CD4-positive, CD25-positive, alpha-beta regulatory T cell (primary cell): ENCODE measurements at regions not wholly inside any gene's neighbourhood (a gene's known extent, or its start where the extent isn't known, plus 50 kb on each side); places are given as distances from the start of the nearest gene placed in this dataset.
A peak's percentile ranks its signal among the peaks of the same experiment; 100 is the strongest.

Experiments
- ATAC-seq, 2 donors: fragments of 150-1000 bp; cut with Tn5 transposase; one replicate each; pipeline ENCODE4 v1.10.0; 2021; ENCODE audit warnings: low read depth in 2 of 2, moderate number of reproducible peaks in 2 of 2, moderate library complexity in 1 of 2
- DNase-seq, 3 donors: peaks; one replicate each; pipeline versions ENCODE4 v3.0.0 to v3.0.0-alpha.2; 2012 to 2022; ENCODE audit warnings: mixed read lengths in 1 of 3
- H3K27ac ChIP-seq: one replicate; pipeline ENCODE4 v1.7.0; 2013; ENCODE audit warnings: mild to moderate bottlenecking, low read length; ENCODE audit not compliant: insufficient read depth, poor library complexity, severe bottlenecking
- H3K27me3 ChIP-seq: one replicate; pipeline ENCODE4 v1.7.0; 2013; ENCODE audit warnings: low read length; ENCODE audit not compliant: control insufficient read depth, insufficient read depth
- H3K36me3 ChIP-seq: one replicate; pipeline ENCODE4 v1.7.0; 2013; ENCODE audit warnings: mild to moderate bottlenecking, low read length, moderate library complexity; ENCODE audit not compliant: control insufficient read depth, insufficient read depth
- H3K4me1 ChIP-seq: 2 replicates; pipeline ENCODE4 v1.7.0; 2013; ENCODE audit warnings: mild to moderate bottlenecking, low read length; ENCODE audit not compliant: insufficient read depth, control insufficient read depth, poor library complexity, severe bottlenecking
- H3K4me3 ChIP-seq: one replicate; pipeline ENCODE4 v1.7.0; 2013; ENCODE audit warnings: low read depth, mild to moderate bottlenecking, low read length, moderate library complexity
- H3K9me3 ChIP-seq, 2 experiments: 1 replicate in 1 of 2; 2 replicates in 1 of 2; pipeline ENCODE4 v1.7.0; 2013; ENCODE audit warnings: low read length in 2 of 2, mild to moderate bottlenecking in 1 of 2, moderate library complexity in 1 of 2; ENCODE audit not compliant: control insufficient read depth in 2 of 2
- H3K27ac Mint-ChIP-seq, 3 donors: one replicate each; pipeline ENCODE4 v1.8.0; 2020 to 2022; ENCODE audit warnings: mild to moderate bottlenecking in 3 of 3, mixed read lengths in 3 of 3, moderate library complexity in 2 of 3
- H3K27me3 Mint-ChIP-seq: one replicate; pipeline ENCODE4 v1.8.0; 2022; ENCODE audit warnings: mild to moderate bottlenecking, mixed read lengths
- H3K36me3 Mint-ChIP-seq: one replicate; pipeline ENCODE4 v1.8.0; 2020; ENCODE audit warnings: mixed read lengths
- H3K4me1 Mint-ChIP-seq, 4 donors: one replicate each; pipeline ENCODE4 v1.8.0; 2020 to 2022; ENCODE audit warnings: mixed read lengths in 4 of 4, mild to moderate bottlenecking in 1 of 4
- H3K4me3 Mint-ChIP-seq, 4 donors: one replicate each; pipeline ENCODE4 v1.8.0; 2020 to 2022; ENCODE audit warnings: mild to moderate bottlenecking in 4 of 4, mixed read lengths in 4 of 4, moderate library complexity in 3 of 4
- H3K9me3 Mint-ChIP-seq, 7 donors: one replicate each; pipeline ENCODE4 v1.8.0; 2020 to 2022; ENCODE audit warnings: mixed read lengths in 7 of 7, mild to moderate bottlenecking in 3 of 7, moderate library complexity in 2 of 7

- Mint-ChIP-seq H3K4me3 (no peak overlapping the region), H3K27me3 (no peaks in the 10 kb centered on the region), H3K9me3 (peaks cover 0 to 9% (median 3%) of the 10 kb centered on the region in 7 donors), H3K27ac (no peak overlapping the region), H3K36me3 (no peaks in the 10 kb centered on the region), H3K4me1 (no peaks in the 10 kb centered on the region)
- DNase-seq (no peak), ATAC-seq (no peak)
- no peaks in the 10 kb centered on the region for H3K36me3 ChIP-seq
- H3K27me3 ChIP-seq, result no peaks in the 10 kb centered on the region
- no peak overlapping the region for H3K4me3 ChIP-seq
- no peak overlapping the region for H3K27ac ChIP-seq
- no peaks in the 10 kb centered on the region for H3K9me3 ChIP-seq
- H3K4me1 ChIP-seq, result no peaks in the 10 kb centered on the region
Observed at GRCh38 chr7:113392841-113393540, 274.6 kb upstream of the SMIM30 start.

DNA sequence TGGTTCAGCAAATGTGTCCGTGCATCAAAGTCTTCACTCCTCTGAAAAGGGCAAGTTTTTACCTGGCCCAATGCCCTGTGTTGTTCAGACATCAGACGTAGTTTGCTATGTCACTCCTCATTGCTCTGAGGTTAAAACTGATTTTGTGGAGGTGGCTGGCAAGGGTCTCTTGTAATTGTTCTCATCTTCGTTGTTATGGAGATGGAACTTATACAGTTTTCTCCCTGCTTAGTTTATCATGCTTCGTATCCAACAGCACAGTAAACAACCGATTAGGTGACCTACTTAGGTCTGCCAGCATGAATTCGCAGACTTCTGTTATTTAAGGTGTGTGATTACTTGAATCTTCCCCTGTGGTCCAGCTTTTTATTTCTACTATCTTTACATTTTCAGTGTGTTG lies 274.1 kb upstream of the SMIM30 start:
- DNase-seq, result no peak
- ATAC-seq, result no peak
- H3K4me1 Mint-ChIP-seq, result no peaks in the 10 kb centered on the region

GRCh38 chr7:113389112-113389646 lies 270.8 kb upstream of the SMIM30 start:
- H3K4me3 ChIP-seq, result no peak overlapping the region
- DNase-seq, result no peak
- Mint-ChIP-seq H3K4me1 (no peaks in the 10 kb centered on the region), H3K4me3 (no peak overlapping the region), H3K36me3 (no peaks in the 10 kb centered on the region), H3K9me3 (peaks cover 0 to 9% (median 4%) of the 10 kb centered on the region in 7 donors), H3K27me3 (no peaks in the 10 kb centered on the region), H3K27ac (no peak overlapping the region)
- ATAC-seq, result no peak
- H3K9me3 ChIP-seq, result no peaks in the 10 kb centered on the region
- H3K36me3 ChIP-seq, result no peaks in the 10 kb centered on the region
- no peak overlapping the region for H3K27ac ChIP-seq
- H3K27me3 ChIP-seq, result no peaks in the 10 kb centered on the region
- H3K4me1 ChIP-seq, result no peaks in the 10 kb centered on the region

More for the DNA sequence above, 274.1 kb upstream of the SMIM30 start:
- H3K27ac ChIP-seq, result no peak overlapping the region
- Mint-ChIP-seq H3K27ac (no peak overlapping the region), H3K36me3 (no peaks in the 10 kb centered on the region), H3K4me3 (no peak overlapping the region), H3K27me3 (no peaks in the 10 kb centered on the region), H3K9me3 (peaks cover 0 to 9% (median 3%) of the 10 kb centered on the region in 7 donors)
- no peaks in the 10 kb centered on the region for H3K4me1 ChIP-seq
- H3K4me3 ChIP-seq, result no peak overlapping the region
- no peaks in the 10 kb centered on the region for H3K36me3 ChIP-seq
- no peaks in the 10 kb centered on the region for H3K27me3 ChIP-seq
- H3K9me3 ChIP-seq, result no peaks in the 10 kb centered on the region

- Histone ChIP-seq H3K27ac (no peak overlapping the region), H3K36me3 (no peaks in the 10 kb centered on the region), H3K4me3 (no peak overlapping the region), H3K9me3 (no peaks in the 10 kb centered on the region), H3K27me3 (no peaks in the 10 kb centered on the region), H3K4me1 (no peaks in the 10 kb centered on the region)
- Mint-ChIP-seq H3K4me3 (no peak overlapping the region), H3K36me3 (no peaks in the 10 kb centered on the region), H3K27me3 (no peaks in the 10 kb centered on the region), H3K27ac (no peak overlapping the region), H3K9me3 (peaks cover 0 to 1% (median 0%) of the 10 kb centered on the region in 7 donors), H3K4me1 (no peaks in the 10 kb centered on the region)
- DNase-seq (no peak), ATAC-seq (no peak)
Observed at GRCh38 chr7:113383638-113384037, 265.3 kb upstream of the SMIM30 start.

GRCh38 chr7:113379746-113380145 lies 261.4 kb upstream of the SMIM30 start:
- no peak overlapping the region for H3K4me3 Mint-ChIP-seq
- no peaks in the 10 kb centered on the region for H3K27me3 Mint-ChIP-seq
- Histone ChIP-seq H3K27ac (no peak overlapping the region), H3K4me1 (no peaks in the 10 kb centered on the region), H3K4me3 (no peak overlapping the region), H3K36me3 (no peaks in the 10 kb centered on the region), H3K27me3 (no peaks in the 10 kb centered on the region), H3K9me3 (no peaks in the 10 kb centered on the region)
- no peak for DNase-seq
- H3K4me1 Mint-ChIP-seq, result no peaks in the 10 kb centered on the region
- no peaks in the 10 kb centered on the region for H3K36me3 Mint-ChIP-seq
- H3K27ac Mint-ChIP-seq, result no peak overlapping the region
- ATAC-seq, result no peak
- H3K9me3 Mint-ChIP-seq, result peaks cover 0 to 4% (median 0%) of the 10 kb centered on the region in 7 donors

GRCh38 chr7:113374955-113375354 lies 256.6 kb upstream of the SMIM30 start:
- Histone ChIP-seq H3K4me1 (no peaks in the 10 kb centered on the region), H3K27ac (no peak overlapping the region), H3K27me3 (no peaks in the 10 kb centered on the region), H3K9me3 (no peaks in the 10 kb centered on the region), H3K36me3 (no peaks in the 10 kb centered on the region), H3K4me3 (no peak overlapping the region)
- no peaks in the 10 kb centered on the region for H3K27me3 Mint-ChIP-seq
- H3K9me3 Mint-ChIP-seq, result peaks cover 0 to 5% (median 0%) of the 10 kb centered on the region in 7 donors
- H3K4me3 Mint-ChIP-seq, result no peak overlapping the region
- no peak overlapping the region for H3K27ac Mint-ChIP-seq
- no peaks in the 10 kb centered on the region for H3K36me3 Mint-ChIP-seq
- H3K4me1 Mint-ChIP-seq, result no peaks in the 10 kb centered on the region
- DNase-seq (no peak), ATAC-seq (no peak)

DNA sequence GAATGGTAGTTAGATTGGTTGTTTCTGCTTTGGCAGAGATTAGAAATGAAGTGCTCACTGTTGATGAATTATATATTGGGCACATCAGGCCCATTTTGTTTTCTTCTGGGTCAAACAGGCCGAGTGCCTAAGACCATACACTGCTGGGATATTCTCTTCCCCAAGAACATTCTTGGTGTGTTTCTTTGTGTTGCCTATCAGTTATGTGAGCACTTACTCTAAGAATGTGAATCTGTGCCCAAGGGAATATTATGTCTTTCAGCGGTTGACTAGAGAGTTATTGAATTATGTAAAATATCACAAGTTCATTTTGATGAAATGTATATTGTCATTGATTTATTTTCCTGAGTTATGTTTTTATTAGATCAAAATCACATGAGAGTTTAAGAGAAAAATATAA lies 255.5 kb upstream of the SMIM30 start:
- Mint-ChIP-seq H3K4me3 (no peak overlapping the region), H3K4me1 (no peaks in the 10 kb centered on the region), H3K27ac (no peak overlapping the region), H3K27me3 (no peaks in the 10 kb centered on the region), H3K9me3 (peaks cover 0 to 5% (median 0%) of the 10 kb centered on the region in 7 donors), H3K36me3 (no peaks in the 10 kb centered on the region)
- Histone ChIP-seq H3K4me3 (no peak overlapping the region), H3K9me3 (no peaks in the 10 kb centered on the region), H3K27me3 (no peaks in the 10 kb centered on the region), H3K4me1 (no peaks in the 10 kb centered on the region), H3K36me3 (no peaks in the 10 kb centered on the region), H3K27ac (no peak overlapping the region)
- ATAC-seq, result no peak
- no peak for DNase-seq

- no peak for DNase-seq
- no peaks in the 10 kb centered on the region for H3K27me3 ChIP-seq
- H3K27ac ChIP-seq, result no peak overlapping the region
- H3K27me3 Mint-ChIP-seq, result no peaks in the 10 kb centered on the region
- no peak for ATAC-seq
- H3K9me3 Mint-ChIP-seq, result peaks cover 0 to 3% (median 0%) of the 10 kb centered on the region in 7 donors
- H3K4me1 Mint-ChIP-seq, result no peaks in the 10 kb centered on the region
- H3K4me3 ChIP-seq, result no peak overlapping the region
- H3K9me3 ChIP-seq, result no peaks in the 10 kb centered on the region
- no peak overlapping the region for H3K27ac Mint-ChIP-seq
- H3K4me1 ChIP-seq, result no peaks in the 10 kb centered on the region
- no peaks in the 10 kb centered on the region for H3K36me3 ChIP-seq
- peak overlapping the region in 1 of 4 donors; percentile 48 for H3K4me3 Mint-ChIP-seq
- no peaks in the 10 kb centered on the region for H3K36me3 Mint-ChIP-seq
Observed at GRCh38 chr7:113371416-113372043, 253.2 kb upstream of the SMIM30 start.
